Nephron progenitor cell (in vitro differentiated cells): ENCODE measurements at regions not wholly inside any gene's neighbourhood (a gene's known extent, or its start where the extent isn't known, plus 50 kb on each side); places are given as distances from the start of the nearest gene placed in this dataset.
A peak's percentile ranks its signal among the peaks of the same experiment; 100 is the strongest.
"Not testable (repeated sequence)": the region's sequence is repeated elsewhere in the genome, so short reads cannot be mapped to it uniquely, and the experiment has no call there.

Source experiments
- DNase-seq: peaks from one replicate; pipeline ENCODE4 v3.0.0; 2021
- H3K27ac Mint-ChIP-seq: 2 replicates; pipeline ENCODE4 v1.8.0; 2021; ENCODE audit warnings: mild to moderate bottlenecking, moderate library complexity, mixed read lengths
- H3K27me3 Mint-ChIP-seq: 2 replicates; pipeline ENCODE4 v1.8.0; 2021; ENCODE audit warnings: mild to moderate bottlenecking, low read depth, mixed read lengths; ENCODE audit not compliant: poor library complexity
- H3K36me3 Mint-ChIP-seq: 2 replicates; pipeline ENCODE4 v1.8.0; 2021; ENCODE audit warnings: low read depth, mixed read lengths
- H3K4me1 Mint-ChIP-seq: 2 replicates; pipeline ENCODE4 v1.8.0; 2021; ENCODE audit warnings: mixed read lengths
- H3K4me3 Mint-ChIP-seq: 2 replicates; pipeline ENCODE4 v1.8.0; 2021; ENCODE audit warnings: mild to moderate bottlenecking, moderate library complexity, mixed read lengths
- H3K9me3 Mint-ChIP-seq: 2 replicates; pipeline ENCODE4 v1.8.0; 2021; ENCODE audit warnings: mild to moderate bottlenecking, moderate library complexity, mixed read lengths
- CTCF ChIP-seq: fragments of 200-600 bp; sonication (generic); IDR thresholded peaks from 2 replicates; pipeline ENCODE4 v1.5.0; 2021; ENCODE audit warnings: antibody characterized with exemption

DNA sequence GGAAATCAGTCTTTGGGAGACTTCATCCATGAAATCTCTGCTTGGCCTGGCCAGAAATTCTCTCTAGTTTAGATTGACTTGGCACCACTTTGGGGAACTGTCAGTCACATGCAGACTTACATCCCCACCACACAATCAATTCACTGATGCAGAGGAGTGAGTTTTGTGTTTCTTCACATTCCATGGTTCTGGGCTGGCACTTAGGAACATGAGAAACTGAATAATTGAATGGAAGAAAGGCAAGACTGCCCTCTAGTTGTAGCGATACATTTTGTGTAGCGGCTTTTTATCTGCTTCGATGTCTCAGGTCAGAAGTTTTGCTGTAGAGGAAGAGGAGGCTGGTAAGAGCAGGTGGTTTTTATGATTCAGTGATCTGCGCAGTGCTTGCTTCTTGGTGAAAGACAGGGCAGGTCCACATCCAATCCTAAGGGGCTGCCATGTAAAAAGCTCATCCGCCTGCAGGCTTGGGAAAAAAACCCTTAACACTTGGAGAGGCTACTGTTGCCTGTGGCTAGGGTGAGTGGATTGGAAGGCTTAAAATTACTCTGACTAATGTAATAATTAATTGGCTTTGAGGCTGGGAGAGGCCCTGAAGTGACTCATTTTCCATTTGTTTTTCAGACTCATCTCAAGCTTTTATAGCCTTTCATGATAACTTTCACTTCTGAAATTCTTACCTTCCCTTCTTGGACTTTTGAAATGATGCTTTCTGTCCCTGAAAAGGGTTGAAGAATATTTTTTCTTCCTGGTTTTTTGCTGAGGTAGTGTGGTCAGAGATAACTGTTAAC lies 75.4 kb upstream of the LPCAT1 start:
- not testable (repeated sequence) for DNase-seq, H3K4me1 Mint-ChIP-seq, H3K4me3 Mint-ChIP-seq, H3K27me3 Mint-ChIP-seq, H3K9me3 Mint-ChIP-seq, H3K27ac Mint-ChIP-seq
- TF ChIP-seq CTCF: peak; percentile 17
- H3K36me3 Mint-ChIP-seq: peaks cover 20% of the 10 kb centered on the region

DNA sequence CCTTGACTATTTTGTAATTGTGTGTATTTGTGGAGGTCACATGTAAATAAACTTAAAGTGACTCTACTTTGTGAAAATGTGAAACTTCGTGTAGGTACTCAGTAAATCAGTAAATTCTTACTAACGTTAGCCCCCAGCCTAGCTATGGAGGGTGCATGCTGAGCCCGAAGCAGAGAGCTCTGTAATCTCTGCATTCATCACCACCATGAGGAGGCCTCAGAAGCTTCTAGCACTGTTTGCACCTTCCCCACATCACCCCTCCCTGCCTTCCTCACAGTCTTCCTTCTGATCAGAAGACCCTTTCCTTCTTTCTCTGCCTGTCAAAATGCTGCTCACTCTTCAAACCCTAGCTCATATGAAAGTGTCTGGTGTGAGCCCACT lies 73.3 kb upstream of the LPCAT1 start:
- H3K4me1 Mint-ChIP-seq, DNase-seq, H3K27me3 Mint-ChIP-seq, H3K27ac Mint-ChIP-seq, H3K9me3 Mint-ChIP-seq, H3K4me3 Mint-ChIP-seq: not testable (repeated sequence)
- H3K36me3 Mint-ChIP-seq: peaks cover 31% of the 10 kb centered on the region

- not testable (repeated sequence) for H3K27me3 Mint-ChIP-seq, H3K4me1 Mint-ChIP-seq, H3K4me3 Mint-ChIP-seq, H3K9me3 Mint-ChIP-seq, DNase-seq, H3K27ac Mint-ChIP-seq
- H3K36me3 Mint-ChIP-seq: peaks cover 37% of the 10 kb centered on the region
Observed at GRCh38 chr5:1596462-1597092, 72.8 kb upstream of the LPCAT1 start.

DNA sequence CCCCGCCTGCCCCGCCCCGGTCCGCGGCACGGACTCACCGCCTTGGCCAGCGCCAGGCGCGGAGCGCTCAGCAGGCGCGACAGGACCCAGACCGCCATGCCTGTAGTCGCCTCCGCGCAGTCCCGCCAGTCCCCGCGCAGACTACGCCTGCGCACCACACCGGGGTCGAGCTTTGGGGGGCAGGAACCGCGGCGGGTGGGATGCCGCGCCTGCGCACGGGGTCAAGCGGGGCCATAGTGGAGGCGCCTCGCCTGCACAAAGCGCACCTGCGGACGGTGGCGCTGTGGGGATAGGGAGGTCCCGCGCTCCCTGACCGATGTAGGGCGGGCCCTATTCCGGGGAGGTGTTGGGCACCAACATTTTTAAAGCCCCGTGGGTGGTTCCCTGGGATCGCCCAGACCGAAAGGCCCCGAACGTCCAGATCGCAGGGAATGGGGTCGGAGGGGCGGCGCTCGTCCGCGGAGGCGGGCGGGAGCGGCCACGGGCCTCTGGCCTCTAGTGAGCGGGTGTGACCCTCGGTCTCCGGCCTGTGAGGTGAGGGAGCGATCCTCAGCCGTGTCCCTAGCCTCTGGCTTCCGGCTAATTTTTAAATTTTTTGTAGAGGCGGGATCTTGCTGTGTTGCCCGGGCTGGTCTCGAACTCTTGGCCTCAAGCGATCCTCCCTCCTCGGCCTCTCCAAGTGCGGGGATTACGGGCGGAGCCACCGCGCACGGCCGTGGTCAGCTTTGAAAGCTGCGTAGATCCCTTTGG lies 70.8 kb upstream of the LPCAT1 start:
- DNase-seq: peak; percentile 94
- no peaks in the 10 kb centered on the region for H3K9me3 Mint-ChIP-seq
- no peak overlapping the region for H3K27ac Mint-ChIP-seq
- H3K36me3 Mint-ChIP-seq: peaks cover 40% of the 10 kb centered on the region
- peaks cover 9% of the 10 kb centered on the region for H3K4me1 Mint-ChIP-seq
- TF ChIP-seq CTCF: peak; percentile 43
- peak overlapping the region; percentile 86 for H3K4me3 Mint-ChIP-seq
- peaks cover 3% of the 10 kb centered on the region for H3K27me3 Mint-ChIP-seq

- Mint-ChIP-seq H3K36me3 (peaks cover 40% of the 10 kb centered on the region), H3K4me3 (peak overlapping the region; percentile 86), H3K27me3 (peaks cover 3% of the 10 kb centered on the region), H3K27ac (no peak overlapping the region), H3K4me1 (peaks cover 9% of the 10 kb centered on the region), H3K9me3 (no peaks in the 10 kb centered on the region)
- DNase-seq: no peak
- no peak for TF ChIP-seq CTCF
Observed at GRCh38 chr5:1593903-1594356, 70.2 kb upstream of the LPCAT1 start.

DNA sequence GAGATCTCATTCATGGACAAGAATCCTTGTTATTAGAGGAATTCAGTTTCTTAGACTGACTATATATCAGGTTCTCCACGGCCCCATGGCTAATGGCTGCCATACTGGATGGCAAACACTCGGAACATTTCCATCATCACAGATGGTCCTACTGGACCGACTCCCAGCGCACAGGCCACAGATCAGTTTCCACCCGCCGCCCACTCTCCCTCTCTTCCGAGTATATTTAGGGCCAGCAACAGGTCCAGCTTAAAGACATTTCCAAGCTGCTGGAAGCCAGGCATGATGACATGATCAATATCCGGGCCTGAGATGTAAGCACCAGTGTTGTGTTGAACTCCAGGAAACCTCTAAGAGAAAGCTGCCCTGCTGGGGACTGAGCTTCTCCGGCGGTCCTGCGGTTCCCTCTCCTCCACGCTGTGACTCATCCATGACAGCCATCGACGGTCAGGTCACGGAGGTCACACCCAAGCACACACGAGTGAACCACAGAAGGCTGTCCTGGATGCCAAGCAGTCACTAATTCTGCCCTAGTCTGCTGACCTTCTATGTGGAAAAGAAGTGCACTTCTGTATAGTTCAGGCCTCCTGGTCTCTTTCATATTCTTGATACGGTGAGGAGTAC lies 64.4 kb upstream of the LPCAT1 start:
- not testable (repeated sequence) for H3K4me3 Mint-ChIP-seq, H3K4me1 Mint-ChIP-seq, H3K27ac Mint-ChIP-seq, H3K27me3 Mint-ChIP-seq, DNase-seq
- H3K9me3 Mint-ChIP-seq: peaks cover 35% of the 10 kb centered on the region
- peaks cover 83% of the 10 kb centered on the region for H3K36me3 Mint-ChIP-seq

- H3K4me3 Mint-ChIP-seq, H3K27me3 Mint-ChIP-seq, H3K27ac Mint-ChIP-seq, H3K4me1 Mint-ChIP-seq, DNase-seq: not testable (repeated sequence)
- Mint-ChIP-seq H3K9me3 (peaks cover 55% of the 10 kb centered on the region), H3K36me3 (peaks cover 91% of the 10 kb centered on the region)
Observed at GRCh38 chr5:1583081-1583875, 59.5 kb upstream of the LPCAT1 start.

DNA sequence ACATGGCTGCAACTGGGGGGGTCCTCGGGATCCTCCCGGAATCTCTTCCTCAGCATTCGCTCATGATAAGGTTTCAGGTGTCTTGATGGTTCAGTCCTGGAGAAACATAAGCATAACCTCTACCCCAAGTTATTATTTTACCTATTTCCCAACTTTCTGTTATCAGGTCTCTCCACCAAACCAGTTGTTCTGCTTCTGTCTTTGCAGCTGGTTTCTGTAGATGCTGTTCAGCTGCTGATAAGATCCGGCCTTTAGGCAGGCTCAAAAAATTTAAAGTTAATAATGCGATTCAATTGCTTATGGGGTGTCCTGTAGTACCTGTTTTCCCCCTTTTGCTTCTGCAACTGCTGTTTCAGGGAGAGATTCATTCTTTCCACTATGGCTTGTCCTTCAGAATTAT lies 55.6 kb upstream of the LPCAT1 start:
- H3K4me3 Mint-ChIP-seq, H3K27ac Mint-ChIP-seq, DNase-seq, H3K4me1 Mint-ChIP-seq, H3K27me3 Mint-ChIP-seq: not testable (repeated sequence)
- peaks cover 29% of the 10 kb centered on the region for H3K9me3 Mint-ChIP-seq
- H3K36me3 Mint-ChIP-seq: peaks cover 76% of the 10 kb centered on the region

DNA sequence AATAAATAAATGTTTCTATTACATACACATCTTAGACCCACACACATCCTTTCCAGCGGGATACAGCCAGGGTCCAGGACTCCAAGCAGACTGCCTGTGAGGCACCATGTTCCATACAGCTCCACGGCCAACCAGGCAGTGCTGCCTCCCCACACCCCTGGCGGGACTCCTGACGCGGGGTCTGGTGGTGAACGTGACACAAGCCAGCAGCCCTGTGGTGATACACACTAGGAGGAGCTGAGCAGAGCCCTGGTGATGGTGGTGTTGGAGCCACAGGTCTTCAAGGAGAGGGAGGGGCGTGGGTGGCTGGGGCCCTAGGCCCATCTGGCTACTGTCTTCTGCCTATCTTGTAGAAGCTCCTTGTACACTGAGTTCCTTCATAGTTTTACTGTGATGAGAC lies 53.1 kb upstream of the LPCAT1 start:
- not testable (repeated sequence) for H3K27ac Mint-ChIP-seq, H3K4me1 Mint-ChIP-seq, H3K4me3 Mint-ChIP-seq, DNase-seq, H3K27me3 Mint-ChIP-seq
- Mint-ChIP-seq H3K36me3 (peaks cover 77% of the 10 kb centered on the region), H3K9me3 (peaks cover 29% of the 10 kb centered on the region)

GRCh38 chr5:1575991-1576714 lies 52.4 kb upstream of the LPCAT1 start:
- not testable (repeated sequence) for H3K27ac Mint-ChIP-seq, H3K4me3 Mint-ChIP-seq, DNase-seq, H3K4me1 Mint-ChIP-seq, H3K27me3 Mint-ChIP-seq
- Mint-ChIP-seq H3K9me3 (peaks cover 26% of the 10 kb centered on the region), H3K36me3 (peaks cover 76% of the 10 kb centered on the region)
